Liver (tissue), 8 donors: ENCODE measurements at regions not wholly inside any gene's neighbourhood (a gene's known extent, or its start where the extent isn't known, plus 50 kb on each side); places are given as distances from the start of the nearest gene placed in this dataset.

Experiments used
- DNase-seq: peaks from one replicate; pipeline ENCODE4 v3.0.0-alpha.2; 2017; ENCODE audit warnings: low spot score
- H3K27ac ChIP-seq, 2 donors: one replicate each; pipeline ENCODE4 v1.7.0; 2013; ENCODE audit warnings: inconsistent platforms in 2 of 2, low read length in 2 of 2, control low read depth in 1 of 2, low read depth in 1 of 2, mild to moderate bottlenecking in 1 of 2
- H3K27me3 ChIP-seq, 4 donors: one replicate each; pipeline versions ENCODE4 v1.6.1 to v1.7.0; 2013; ENCODE audit warnings: low read length in 3 of 4, inconsistent platforms in 1 of 4, mild to moderate bottlenecking in 1 of 4, moderate library complexity in 1 of 4; ENCODE audit not compliant: control insufficient read depth in 4 of 4, insufficient read depth in 4 of 4
- H3K36me3 ChIP-seq, 4 donors: one replicate each; pipeline versions ENCODE4 v1.6.1 to v1.7.0; 2013; ENCODE audit warnings: low read length in 3 of 4, mild to moderate bottlenecking in 3 of 4, low read depth in 1 of 4, moderate library complexity in 1 of 4; ENCODE audit not compliant: control insufficient read depth in 4 of 4, insufficient read depth in 3 of 4
- H3K4me1 ChIP-seq, 4 donors: one replicate each; pipeline versions ENCODE4 v1.6.1 to v1.7.0; 2013; ENCODE audit warnings: low read length in 3 of 4, mild to moderate bottlenecking in 3 of 4, moderate library complexity in 1 of 4; ENCODE audit not compliant: control insufficient read depth in 4 of 4, insufficient read depth in 4 of 4
- H3K4me3 ChIP-seq, 3 donors: one replicate each; pipeline versions ENCODE4 v1.6.1 to v1.7.0; 2013; ENCODE audit warnings: low read length in 3 of 3, control low read depth in 1 of 3, low read depth in 1 of 3, mild to moderate bottlenecking in 1 of 3
- H3K9ac ChIP-seq, 2 donors: one replicate each; pipeline ENCODE4 v1.7.0; 2013; ENCODE audit warnings: low read length in 2 of 2, mild to moderate bottlenecking in 2 of 2, moderate library complexity in 2 of 2, control low read depth in 1 of 2, low read depth in 1 of 2
- H3K9me3 ChIP-seq, 4 donors: one replicate each; pipeline versions ENCODE4 v1.6.1 to v1.7.0; 2013; ENCODE audit warnings: low read length in 3 of 4; ENCODE audit not compliant: control insufficient read depth in 4 of 4
- ATF3 ChIP-seq: IDR thresholded peaks from 2 replicates; pipeline ENCODE4 v1.6.1; 2016; ENCODE audit warnings: antibody characterized with exemption
- CTCF ChIP-seq: fragments of 150-350 bp; IDR thresholded peaks from 2 replicates; pipeline ENCODE4 v1.5.1; 2017; ENCODE audit warnings: improper control_type of control experiment, low read depth, low read length; ENCODE audit not compliant: missing input control
- EGR1 ChIP-seq, 2 donors: IDR thresholded peaks; 2 replicates each; pipeline ENCODE4 v1.6.1; 2016 to 2018; ENCODE audit warnings: antibody characterized with exemption in 2 of 2, low read depth in 2 of 2
- FOXA1 ChIP-seq: IDR thresholded peaks from 2 replicates; pipeline ENCODE4 v1.6.1; 2016; ENCODE audit warnings: antibody characterized with exemption
- FOXA2 ChIP-seq: IDR thresholded peaks from 2 replicates; pipeline ENCODE4 v1.6.1; 2016; ENCODE audit warnings: antibody characterized with exemption
- GABPA ChIP-seq, 2 donors: IDR thresholded peaks in 1 of 2; conservative IDR thresholded peaks in 1 of 2; 2 replicates each; pipeline ENCODE4 v1.6.1; 2016; ENCODE audit warnings: antibody characterized with exemption in 2 of 2, mild to moderate bottlenecking in 1 of 2, moderate library complexity in 1 of 2
- HNF4A ChIP-seq, 2 donors: conservative IDR thresholded peaks; 2 replicates each; pipeline ENCODE4 v1.6.1; 2016; ENCODE audit warnings: antibody characterized with exemption in 2 of 2, mild to moderate bottlenecking in 2 of 2
- HNF4G ChIP-seq: IDR thresholded peaks from 2 replicates; pipeline ENCODE4 v1.6.1; 2016; ENCODE audit warnings: antibody characterized with exemption
- JUND ChIP-seq, 2 donors: IDR thresholded peaks; 2 replicates each; pipeline ENCODE4 v1.6.1; 2016; ENCODE audit warnings: antibody characterized with exemption in 2 of 2
- MAX ChIP-seq: IDR thresholded peaks from 2 replicates; pipeline ENCODE4 v1.6.1; 2016; ENCODE audit warnings: antibody characterized with exemption
- NR2F2 ChIP-seq: IDR thresholded peaks from 2 replicates; pipeline ENCODE4 v1.6.1; 2016; ENCODE audit warnings: antibody characterized with exemption
- RAD21 ChIP-seq, 2 donors: IDR thresholded peaks; 2 replicates each; pipeline ENCODE4 v1.6.1; 2016; ENCODE audit warnings: antibody characterized with exemption in 2 of 2, mild to moderate bottlenecking in 2 of 2
- REST ChIP-seq: IDR thresholded peaks from 2 replicates; pipeline ENCODE4 v1.6.1; 2016; ENCODE audit warnings: antibody characterized with exemption, mild to moderate bottlenecking
- RXRA ChIP-seq, 2 donors: IDR thresholded peaks; 2 replicates each; pipeline ENCODE4 v1.6.1; 2017 to 2018; ENCODE audit warnings: antibody characterized with exemption in 2 of 2, mild to moderate bottlenecking in 1 of 2
- SP1 ChIP-seq: IDR thresholded peaks from 2 replicates; pipeline ENCODE4 v1.6.1; 2018; ENCODE audit warnings: antibody characterized with exemption, mild to moderate bottlenecking
- TAF1 ChIP-seq: conservative IDR thresholded peaks from 2 replicates; pipeline ENCODE4 v1.6.1; 2016; ENCODE audit warnings: antibody characterized with exemption, mild to moderate bottlenecking
- YY1 ChIP-seq: IDR thresholded peaks from 2 replicates; pipeline ENCODE4 v1.6.1; 2016; ENCODE audit warnings: antibody characterized with exemption, mild to moderate bottlenecking
- ZBTB33 ChIP-seq: IDR thresholded peaks from 2 replicates; pipeline ENCODE4 v1.6.1; 2016; ENCODE audit warnings: antibody characterized with exemption
- WGBS: extraction: QIAGEN DNeasy Blood & Tissue Kit; methylation state at CpG from one replicate; pipeline ENCODE4 v1.1.7; 2013; 5-methylcytosine and 5-hydroxymethylcytosine counted together
- donor health status: healthy.
- donor health status: healthy.
- donor health status: healthy.
- donor health status: healthy.
- donor health status: healthy.

- TF ChIP-seq CTCF, result no peak
- no peak for TF ChIP-seq TAF1
- TF ChIP-seq ATF3, result no peak
- TF ChIP-seq YY1, result no peak
These were observed 268.9 kb downstream of the IRS2 start (continued) for GRCh38 chr13:109517517-109517916.

GRCh38 chr13:109516186-109516585 lies 270.2 kb downstream of the IRS2 start:
- no peaks in the 10 kb centered on the region for H3K27me3 ChIP-seq
- DNase-seq, result no peak
- H3K9me3 ChIP-seq, result no peaks in the 10 kb centered on the region
- no peaks in the 10 kb centered on the region for H3K4me1 ChIP-seq
- 63% methylated on average over 4 of the region's 4 CpGs for WGBS
- H3K36me3 ChIP-seq, result no peaks in the 10 kb centered on the region
- no peak for TF ChIP-seq MAX
- TF ChIP-seq RAD21 (IDR thresholded peaks at IDR 0.05), result no peak
- TF ChIP-seq SP1, result no peak
- no peak for TF ChIP-seq TAF1
- no peak for TF ChIP-seq FOXA1
- TF ChIP-seq FOXA2, result no peak
- TF ChIP-seq REST, result no peak
- TF ChIP-seq HNF4A (conservative IDR thresholded peaks at IDR 0.05), result no peak
- no peak for TF ChIP-seq GABPA (IDR thresholded peaks at IDR 0.05 in 1 of 2, conservative IDR thresholded peaks at IDR 0.05 in 1 of 2)
- TF ChIP-seq EGR1 (IDR thresholded peaks at IDR 0.05; ENCODE audit: low read depth in 2 of 2), result no peak
- TF ChIP-seq ZBTB33, result no peak
- H3K9ac ChIP-seq, result no peak overlapping the region
- no peak overlapping the region for H3K4me3 ChIP-seq
- H3K27ac ChIP-seq, result no peak overlapping the region

GRCh38 chr13:109510013-109510412 lies 276.4 kb downstream of the IRS2 start:
- H3K27ac ChIP-seq, result no peak overlapping the region
- no peak for TF ChIP-seq RXRA (IDR thresholded peaks at IDR 0.05)
- TF ChIP-seq HNF4A (conservative IDR thresholded peaks at IDR 0.05), result no peak
- no peak for TF ChIP-seq NR2F2
- no peak for TF ChIP-seq JUND (IDR thresholded peaks at IDR 0.05)
- TF ChIP-seq GABPA (IDR thresholded peaks at IDR 0.05 in 1 of 2, conservative IDR thresholded peaks at IDR 0.05 in 1 of 2), result no peak
- no peak for TF ChIP-seq YY1
- no peak for TF ChIP-seq HNF4G
- TF ChIP-seq SP1, result no peak
- TF ChIP-seq EGR1 (IDR thresholded peaks at IDR 0.05; ENCODE audit: low read depth in 2 of 2), result no peak
- no peak for TF ChIP-seq RAD21 (IDR thresholded peaks at IDR 0.05)
- no peak for TF ChIP-seq CTCF
- no peak for TF ChIP-seq MAX
- TF ChIP-seq ATF3, result no peak
- no peak for TF ChIP-seq TAF1
- no peak overlapping the region for H3K4me3 ChIP-seq
- DNase-seq, result no peak
- no peaks in the 10 kb centered on the region for H3K4me1 ChIP-seq
- H3K36me3 ChIP-seq, result no peaks in the 10 kb centered on the region
- WGBS, result 89% methylated on average over 3 of the region's 3 CpGs
- H3K9ac ChIP-seq, result no peak overlapping the region
- H3K27me3 ChIP-seq, result no peaks in the 10 kb centered on the region
- H3K9me3 ChIP-seq, result no peaks in the 10 kb centered on the region
